GM23338 (cell line): ENCODE measurements at regions not wholly inside any gene's neighbourhood (a gene's known extent, or its start where the extent isn't known, plus 50 kb on each side); places are given as distances from the start of the nearest gene placed in this dataset.

Source experiments
- ATAC-seq: fragments of 200-7000 bp; cut with Tn5 transposase; 3 replicates; pipeline ENCODE4 v1.9.1; 2020
- DNase-seq: peaks from one replicate; pipeline ENCODE4 v3.0.0-alpha.2; 2015; ENCODE audit warnings: low spot score
- H2AFZ ChIP-seq: fragments of 200-600 bp; sonication (generic); 2 replicates; pipeline ENCODE4 v1.8.0; 2016; ENCODE audit warnings: antibody characterized with exemption, mild to moderate bottlenecking, moderate library complexity
- H3F3A ChIP-seq: fragments of 200-600 bp; sonication (generic); replicated peaks from 2 replicates; pipeline ENCODE4 v1.8.0; 2017; ENCODE audit warnings: antibody characterized with exemption, mixed run types, low read depth
- H3K27ac ChIP-seq: fragments of 200-600 bp; sonication (generic); 2 replicates; pipeline ENCODE4 v1.6.1; 2016; ENCODE audit warnings: low read depth
- H3K27me3 ChIP-seq: fragments of 200-600 bp; sonication (generic); 2 replicates; pipeline ENCODE4 v1.8.0; 2016; ENCODE audit warnings: mild to moderate bottlenecking, mixed run types, moderate library complexity; ENCODE audit not compliant: insufficient read depth
- H3K36me3 ChIP-seq: fragments of 200-600 bp; sonication (generic); 2 replicates; pipeline ENCODE4 v1.8.0; 2016; ENCODE audit warnings: mild to moderate bottlenecking; ENCODE audit not compliant: insufficient read depth
- H3K4me1 ChIP-seq: fragments of 200-600 bp; sonication (generic); 2 replicates; pipeline ENCODE4 v1.8.0; 2016; ENCODE audit warnings: mild to moderate bottlenecking, moderate library complexity; ENCODE audit not compliant: insufficient read depth
- H3K4me2 ChIP-seq: fragments of 200-600 bp; sonication (generic); 2 replicates; pipeline ENCODE4 v1.7.1; 2017; ENCODE audit warnings: mixed run types
- H3K4me3 ChIP-seq: fragments of 200-600 bp; sonication (generic); 2 replicates; pipeline ENCODE4 v1.6.1; 2016; ENCODE audit warnings: mixed run types
- H3K79me2 ChIP-seq: fragments of 200-600 bp; sonication (generic); replicated peaks from 2 replicates; pipeline ENCODE4 v1.8.0; 2017; ENCODE audit warnings: mild to moderate bottlenecking; ENCODE audit not compliant: insufficient read depth
- H3K9me2 ChIP-seq: fragments of 200-600 bp; sonication (generic); 2 replicates; pipeline ENCODE4 v1.8.0; 2017; ENCODE audit not compliant: insufficient read depth
- H4K20me1 ChIP-seq: fragments of 200-600 bp; sonication (generic); replicated peaks from 2 replicates; pipeline ENCODE4 v1.8.0; 2017; ENCODE audit warnings: mild to moderate bottlenecking; ENCODE audit not compliant: insufficient read depth
- H3K27ac Mint-ChIP-seq: 2 replicates; pipeline ENCODE4 v1.8.0; 2020; ENCODE audit warnings: inconsistent platforms, mild to moderate bottlenecking, moderate library complexity, mixed read lengths
- H3K27me3 Mint-ChIP-seq: 3 replicates; pipeline ENCODE4 v1.8.0; 2022; ENCODE audit warnings: low read depth, mild to moderate bottlenecking, moderate library complexity, mixed read lengths, inconsistent platforms; ENCODE audit not compliant: insufficient read depth, poor library complexity
- H3K36me3 Mint-ChIP-seq: 3 replicates; pipeline ENCODE4 v1.8.0; 2021; ENCODE audit warnings: low read depth, mild to moderate bottlenecking, inconsistent platforms, moderate library complexity, mixed read lengths
- H3K4me1 Mint-ChIP-seq: 3 replicates; pipeline ENCODE4 v1.8.0; 2020; ENCODE audit warnings: mild to moderate bottlenecking, inconsistent platforms, mixed read lengths
- H3K4me3 Mint-ChIP-seq: 3 replicates; pipeline ENCODE4 v1.8.0; 2021; ENCODE audit warnings: moderate library complexity, mild to moderate bottlenecking, inconsistent platforms, mixed read lengths
- H3K9me3 Mint-ChIP-seq: 3 replicates; pipeline ENCODE4 v1.8.0; 2020; ENCODE audit warnings: moderate library complexity, mild to moderate bottlenecking, inconsistent platforms, mixed read lengths
- POLR2AphosphoS5 ChIP-seq: IDR thresholded peaks from 2 replicates; pipeline ENCODE4 v1.6.1; 2016; ENCODE audit warnings: antibody characterized with exemption, low read depth
- REST ChIP-seq: IDR thresholded peaks from one replicate; pipeline ENCODE4 v1.6.1; 2018; ENCODE audit warnings: antibody characterized with exemption; ENCODE audit not compliant: unreplicated experiment
- TF ChIP-seq, protein P1 (sequence below): fragments of 250-450 bp; sonication (Bioruptor Pico); IDR thresholded peaks from 2 replicates; pipeline ENCODE4 v1.5.0; 2020; ENCODE audit warnings: mild to moderate bottlenecking, moderate library complexity

DNA sequence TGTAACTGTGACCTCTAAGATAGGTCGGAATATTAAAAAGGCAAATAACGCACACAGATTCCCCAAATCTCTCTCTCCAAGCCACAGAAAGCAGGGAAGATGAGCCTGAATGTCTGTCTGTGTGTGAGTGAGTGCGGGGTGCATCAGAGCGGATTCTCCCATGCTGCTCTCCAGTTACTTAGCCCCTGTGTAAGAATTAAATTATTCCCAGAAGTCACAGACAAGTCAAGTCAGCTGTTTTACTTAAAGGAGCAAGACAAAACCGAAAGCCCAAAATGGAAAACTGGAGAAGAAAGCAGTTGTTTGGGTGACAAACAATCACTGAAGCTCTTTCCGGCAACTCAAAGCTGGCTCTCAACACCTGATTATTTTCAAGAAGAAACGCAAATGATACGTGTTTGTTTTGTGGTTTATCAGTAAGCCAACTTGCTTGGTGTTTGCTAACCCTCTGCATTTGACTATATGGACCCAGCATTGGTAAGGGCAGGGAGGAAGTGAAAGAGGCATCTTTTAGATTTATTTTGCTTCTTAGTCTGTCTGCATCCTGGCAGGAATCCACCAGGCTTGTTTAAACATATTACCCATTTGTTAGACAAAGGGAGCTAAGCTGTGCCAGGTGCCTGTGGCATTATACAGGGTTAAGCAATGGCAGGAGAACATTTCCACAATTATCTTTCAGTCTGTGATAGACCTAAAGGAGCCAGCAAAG, 121.5 kb upstream of the CREB1 start:
- peaks cover 5% of the 10 kb centered on the region for H3K27me3 Mint-ChIP-seq
- H3K4me1 Mint-ChIP-seq = peaks cover 49% of the 10 kb centered on the region
- H2AFZ ChIP-seq = peak overlapping the region; percentile 39
- TF ChIP-seq POLR2AphosphoS5 (no peak), REST (no peak)
- TF ChIP-seq, protein P1, sequence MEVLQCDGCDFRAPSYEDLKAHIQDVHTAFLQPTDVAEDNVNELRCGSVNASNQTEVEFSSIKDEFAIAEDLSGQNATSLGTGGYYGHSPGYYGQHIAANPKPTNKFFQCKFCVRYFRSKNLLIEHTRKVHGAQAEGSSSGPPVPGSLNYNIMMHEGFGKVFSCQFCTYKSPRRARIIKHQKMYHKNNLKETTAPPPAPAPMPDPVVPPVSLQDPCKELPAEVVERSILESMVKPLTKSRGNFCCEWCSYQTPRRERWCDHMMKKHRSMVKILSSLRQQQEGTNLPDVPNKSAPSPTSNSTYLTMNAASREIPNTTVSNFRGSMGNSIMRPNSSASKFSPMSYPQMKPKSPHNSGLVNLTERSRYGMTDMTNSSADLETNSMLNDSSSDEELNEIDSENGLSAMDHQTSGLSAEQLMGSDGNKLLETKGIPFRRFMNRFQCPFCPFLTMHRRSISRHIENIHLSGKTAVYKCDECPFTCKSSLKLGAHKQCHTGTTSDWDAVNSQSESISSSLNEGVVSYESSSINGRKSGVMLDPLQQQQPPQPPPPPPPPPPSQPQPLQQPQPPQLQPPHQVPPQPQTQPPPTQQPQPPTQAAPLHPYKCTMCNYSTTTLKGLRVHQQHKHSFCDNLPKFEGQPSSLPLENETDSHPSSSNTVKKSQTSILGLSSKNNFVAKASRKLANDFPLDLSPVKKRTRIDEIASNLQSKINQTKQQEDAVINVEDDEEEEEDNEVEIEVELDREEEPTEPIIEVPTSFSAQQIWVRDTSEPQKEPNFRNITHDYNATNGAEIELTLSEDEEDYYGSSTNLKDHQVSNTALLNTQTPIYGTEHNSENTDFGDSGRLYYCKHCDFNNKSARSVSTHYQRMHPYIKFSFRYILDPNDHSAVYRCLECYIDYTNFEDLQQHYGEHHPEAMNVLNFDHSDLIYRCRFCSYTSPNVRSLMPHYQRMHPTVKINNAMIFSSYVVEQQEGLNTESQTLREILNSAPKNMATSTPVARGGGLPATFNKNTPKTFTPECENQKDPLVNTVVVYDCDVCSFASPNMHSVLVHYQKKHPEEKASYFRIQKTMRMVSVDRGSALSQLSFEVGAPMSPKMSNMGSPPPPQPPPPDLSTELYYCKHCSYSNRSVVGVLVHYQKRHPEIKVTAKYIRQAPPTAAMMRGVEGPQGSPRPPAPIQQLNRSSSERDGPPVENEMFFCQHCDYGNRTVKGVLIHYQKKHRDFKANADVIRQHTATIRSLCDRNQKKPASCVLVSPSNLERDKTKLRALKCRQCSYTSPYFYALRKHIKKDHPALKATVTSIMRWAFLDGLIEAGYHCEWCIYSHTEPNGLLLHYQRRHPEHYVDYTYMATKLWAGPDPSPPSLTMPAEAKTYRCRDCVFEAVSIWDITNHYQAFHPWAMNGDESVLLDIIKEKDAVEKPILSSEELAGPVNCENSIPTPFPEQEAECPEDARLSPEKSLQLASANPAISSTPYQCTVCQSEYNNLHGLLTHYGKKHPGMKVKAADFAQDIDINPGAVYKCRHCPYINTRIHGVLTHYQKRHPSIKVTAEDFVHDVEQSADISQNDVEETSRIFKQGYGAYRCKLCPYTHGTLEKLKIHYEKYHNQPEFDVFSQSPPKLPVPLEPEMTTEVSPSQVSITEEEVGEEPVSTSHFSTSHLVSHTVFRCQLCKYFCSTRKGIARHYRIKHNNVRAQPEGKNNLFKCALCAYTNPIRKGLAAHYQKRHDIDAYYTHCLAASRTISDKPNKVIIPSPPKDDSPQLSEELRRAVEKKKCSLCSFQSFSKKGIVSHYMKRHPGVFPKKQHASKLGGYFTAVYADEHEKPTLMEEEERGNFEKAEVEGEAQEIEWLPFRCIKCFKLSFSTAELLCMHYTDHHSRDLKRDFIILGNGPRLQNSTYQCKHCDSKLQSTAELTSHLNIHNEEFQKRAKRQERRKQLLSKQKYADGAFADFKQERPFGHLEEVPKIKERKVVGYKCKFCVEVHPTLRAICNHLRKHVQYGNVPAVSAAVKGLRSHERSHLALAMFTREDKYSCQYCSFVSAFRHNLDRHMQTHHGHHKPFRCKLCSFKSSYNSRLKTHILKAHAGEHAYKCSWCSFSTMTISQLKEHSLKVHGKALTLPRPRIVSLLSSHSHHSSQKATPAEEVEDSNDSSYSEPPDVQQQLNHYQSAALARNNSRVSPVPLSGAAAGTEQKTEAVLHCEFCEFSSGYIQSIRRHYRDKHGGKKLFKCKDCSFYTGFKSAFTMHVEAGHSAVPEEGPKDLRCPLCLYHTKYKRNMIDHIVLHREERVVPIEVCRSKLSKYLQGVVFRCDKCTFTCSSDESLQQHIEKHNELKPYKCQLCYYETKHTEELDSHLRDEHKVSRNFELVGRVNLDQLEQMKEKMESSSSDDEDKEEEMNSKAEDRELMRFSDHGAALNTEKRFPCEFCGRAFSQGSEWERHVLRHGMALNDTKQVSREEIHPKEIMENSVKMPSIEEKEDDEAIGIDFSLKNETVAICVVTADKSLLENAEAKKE (CRISPR knock-in tag) = no peak
- DNase-seq (no peak), ATAC-seq (peak; percentile 66; the same call in 2 of the 3 replicates)
- H3F3A ChIP-seq = 0 out of 2 replicates have a peak, but pooled peaks cover 2% of the 10 kb centered on the region
- H3K4me3 Mint-ChIP-seq = no peak overlapping the region
- H3K9me3 Mint-ChIP-seq = no peaks in the 10 kb centered on the region
- H3K27ac ChIP-seq = peak overlapping the region; percentile 50; the same call in 1 of the 2 replicates
- no peaks in the 10 kb centered on the region for H4K20me1 ChIP-seq
- H3K4me2 ChIP-seq = peak overlapping the region; percentile 28; the same call in 1 of the 2 replicates
- peaks cover 42% of the 10 kb centered on the region for H3K4me1 ChIP-seq
- H3K27me3 ChIP-seq = no peaks in the 10 kb centered on the region
- H3K27ac Mint-ChIP-seq = peak overlapping the region; percentile 83
- H3K79me2 ChIP-seq = no peaks in the 10 kb centered on the region
- H3K36me3 Mint-ChIP-seq = no peaks in the 10 kb centered on the region
- H3K36me3 ChIP-seq = no peaks in the 10 kb centered on the region
- H3K4me3 ChIP-seq = no peak overlapping the region
- H3K9me2 ChIP-seq = peaks cover 10% of the 10 kb centered on the region; the same call in 1 of the 2 replicates
